AG09319 (cell line): ENCODE measurements at regions not wholly inside any gene's neighbourhood (a gene's known extent, or its start where the extent isn't known, plus 50 kb on each side); places are given as distances from the start of the nearest gene placed in this dataset.

Source experiments
- DNase-seq: peaks from one replicate; pipeline ENCODE4 v3.0.0-alpha.2; 2010; ENCODE audit warnings: low read depth; ENCODE audit errors: extremely low read depth
- TF ChIP-seq, protein P1 (sequence below): IDR thresholded peaks from 2 replicates; pipeline ENCODE4 v1.5.1; 2011; ENCODE audit warnings: low read depth, mild to moderate bottlenecking, inconsistent platforms, low read length, moderate library complexity

DNA sequence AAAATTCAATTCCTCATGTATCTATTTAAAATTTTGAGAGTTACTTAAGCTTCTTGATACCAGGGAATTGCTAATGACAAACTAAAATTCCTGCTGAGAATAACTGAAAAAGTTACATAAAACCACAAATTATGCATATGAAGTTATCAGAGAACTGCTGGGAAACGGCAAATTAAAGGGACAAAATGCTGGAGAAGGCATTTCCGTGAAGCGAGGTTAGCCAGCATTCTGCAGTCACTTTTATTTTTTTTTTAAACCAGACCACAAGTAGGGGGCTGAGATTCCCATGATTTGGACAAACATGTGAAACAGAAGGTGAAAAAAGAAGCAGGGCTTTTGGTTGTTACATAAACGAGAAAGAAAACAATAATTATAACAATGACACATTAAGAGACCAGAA, 737.6 kb upstream of the CHRM3 start:
- no peak for DNase-seq
- TF ChIP-seq, protein P1, sequence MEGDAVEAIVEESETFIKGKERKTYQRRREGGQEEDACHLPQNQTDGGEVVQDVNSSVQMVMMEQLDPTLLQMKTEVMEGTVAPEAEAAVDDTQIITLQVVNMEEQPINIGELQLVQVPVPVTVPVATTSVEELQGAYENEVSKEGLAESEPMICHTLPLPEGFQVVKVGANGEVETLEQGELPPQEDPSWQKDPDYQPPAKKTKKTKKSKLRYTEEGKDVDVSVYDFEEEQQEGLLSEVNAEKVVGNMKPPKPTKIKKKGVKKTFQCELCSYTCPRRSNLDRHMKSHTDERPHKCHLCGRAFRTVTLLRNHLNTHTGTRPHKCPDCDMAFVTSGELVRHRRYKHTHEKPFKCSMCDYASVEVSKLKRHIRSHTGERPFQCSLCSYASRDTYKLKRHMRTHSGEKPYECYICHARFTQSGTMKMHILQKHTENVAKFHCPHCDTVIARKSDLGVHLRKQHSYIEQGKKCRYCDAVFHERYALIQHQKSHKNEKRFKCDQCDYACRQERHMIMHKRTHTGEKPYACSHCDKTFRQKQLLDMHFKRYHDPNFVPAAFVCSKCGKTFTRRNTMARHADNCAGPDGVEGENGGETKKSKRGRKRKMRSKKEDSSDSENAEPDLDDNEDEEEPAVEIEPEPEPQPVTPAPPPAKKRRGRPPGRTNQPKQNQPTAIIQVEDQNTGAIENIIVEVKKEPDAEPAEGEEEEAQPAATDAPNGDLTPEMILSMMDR = no peak

DNA sequence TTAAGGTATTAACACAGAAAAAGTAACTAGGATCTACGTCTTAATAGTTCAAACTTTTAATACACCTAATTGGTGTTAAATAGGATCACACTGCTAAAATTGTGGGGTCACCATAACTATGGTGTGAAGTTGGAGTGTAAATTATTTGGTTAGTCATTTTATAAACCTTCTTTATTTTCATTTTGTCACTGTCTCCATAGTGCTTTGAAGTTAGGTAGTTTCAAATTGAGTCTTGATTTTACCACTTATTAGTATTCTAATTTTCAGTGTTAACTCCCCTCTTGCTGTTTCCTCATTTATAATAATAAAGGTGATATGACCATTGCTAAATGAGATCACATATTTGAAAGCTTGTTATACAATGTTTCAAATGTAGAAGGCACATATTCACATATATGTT, 738.1 kb upstream of the CHRM3 start:
- no peak for DNase-seq
- TF ChIP-seq, protein P1 = no peak

DNA sequence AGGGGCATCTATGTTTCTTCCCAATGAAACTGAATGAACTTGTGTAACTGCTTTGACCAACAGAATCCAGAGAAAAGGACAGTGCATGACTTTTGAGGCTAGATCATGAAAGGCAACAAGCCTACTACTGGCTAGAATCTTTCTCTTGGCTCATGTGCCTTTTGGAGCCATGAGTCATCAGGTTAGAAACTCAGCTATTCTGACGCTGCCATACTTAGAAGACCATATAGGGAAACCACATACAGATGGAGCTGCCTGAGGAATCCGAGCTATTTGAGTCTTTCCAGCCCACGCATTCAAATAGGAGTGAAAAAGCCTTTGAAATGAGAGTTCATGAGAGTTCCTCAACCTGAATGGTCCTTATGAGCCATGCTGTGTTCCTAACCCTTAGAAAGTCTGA, 738.5 kb upstream of the CHRM3 start:
- DNase-seq = no peak
- TF ChIP-seq, protein P1 = no peak

DNA sequence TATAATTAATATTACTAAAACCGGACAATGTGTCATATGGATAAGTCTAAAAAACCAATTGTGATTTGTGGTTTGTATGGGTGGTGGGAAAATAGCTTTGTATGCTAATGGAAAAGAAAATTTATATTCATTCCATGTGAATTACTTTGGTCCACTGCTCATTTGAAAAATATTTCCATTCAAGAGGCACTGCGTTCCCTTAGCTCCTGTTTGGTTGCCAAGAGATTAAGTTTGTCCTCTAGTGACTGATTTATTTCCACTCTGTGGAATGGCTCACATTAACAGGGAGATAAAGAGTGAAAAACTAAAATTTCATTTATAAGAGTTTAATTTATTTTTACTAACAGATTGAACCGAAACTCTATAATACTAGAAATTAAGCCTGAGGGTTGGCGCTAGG, 744.1 kb upstream of the CHRM3 start:
- TF ChIP-seq, protein P1 = no peak
- DNase-seq = no peak

GRCh38 chr1:238639861-238640260, 746.5 kb upstream of the CHRM3 start:
- TF ChIP-seq, protein P1 = no peak
- no peak for DNase-seq

- DNase-seq = no peak
- TF ChIP-seq, protein P1 = no peak
Observed at GRCh38 chr1:238628110-238628509, 737.4 kb upstream of the ZP4 start.

GRCh38 chr1:238624776-238625175, 734.1 kb upstream of the ZP4 start:
- TF ChIP-seq, protein P1 = no peak
- no peak for DNase-seq

DNA sequence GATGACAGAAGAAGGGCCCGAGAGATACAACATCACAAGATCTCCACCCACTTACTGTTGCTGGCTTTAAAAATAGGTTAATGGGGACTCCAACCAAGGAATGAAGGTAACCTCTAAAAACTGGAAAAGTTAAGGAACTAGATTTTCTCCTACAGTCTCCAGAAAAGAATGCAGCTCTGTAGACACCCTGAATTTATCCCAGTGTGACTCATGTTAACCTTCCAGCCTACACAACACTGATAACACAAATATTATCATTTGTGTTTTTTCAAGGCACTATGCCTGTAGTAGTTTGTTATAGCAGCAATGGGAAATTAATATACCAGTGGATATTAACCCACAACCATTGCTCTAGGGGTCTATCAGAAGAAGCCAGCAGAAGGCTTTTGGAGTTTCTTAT, 730.7 kb upstream of the ZP4 start:
- TF ChIP-seq, protein P1 = no peak
- no peak for DNase-seq
